ENCODE measurements at regions not wholly inside any gene's neighbourhood (a gene's known extent, or its start where the extent isn't known, plus 50 kb on each side); places are given as distances from the start of the nearest gene placed in this dataset.

DNA sequence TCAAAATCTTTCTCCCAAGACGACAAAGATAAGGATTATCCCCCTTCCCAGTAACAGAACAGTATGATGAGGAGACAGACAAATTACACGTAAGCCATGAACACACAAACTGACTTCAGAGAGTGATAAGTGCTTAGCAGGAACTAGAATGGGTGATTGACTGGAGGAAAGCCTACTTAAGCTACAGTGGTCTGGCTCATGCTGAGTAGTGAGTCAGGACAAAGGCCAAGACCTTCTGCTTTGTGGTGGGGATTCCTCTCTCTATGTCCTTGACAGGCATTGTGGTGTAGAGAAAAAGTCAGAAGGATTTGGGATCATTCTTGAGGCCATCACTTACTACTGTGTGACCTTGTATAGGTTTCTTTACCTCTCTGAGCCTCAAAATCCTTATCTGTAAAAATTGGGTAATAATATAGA is 381.9 kb upstream of the CCL2 start (continued):
- TF ChIP-seq MEF2A (IDR thresholded peaks at IDR 0.05; ENCODE audit: insufficient read depth, low read depth, low read length) = no peak
- TF ChIP-seq RB1 (IDR thresholded peaks at IDR 0.05; ENCODE audit: borderline replicate concordance) = no peak
- no peak for TF ChIP-seq ZSCAN29 (IDR thresholded peaks at IDR 0.05)

DNA sequence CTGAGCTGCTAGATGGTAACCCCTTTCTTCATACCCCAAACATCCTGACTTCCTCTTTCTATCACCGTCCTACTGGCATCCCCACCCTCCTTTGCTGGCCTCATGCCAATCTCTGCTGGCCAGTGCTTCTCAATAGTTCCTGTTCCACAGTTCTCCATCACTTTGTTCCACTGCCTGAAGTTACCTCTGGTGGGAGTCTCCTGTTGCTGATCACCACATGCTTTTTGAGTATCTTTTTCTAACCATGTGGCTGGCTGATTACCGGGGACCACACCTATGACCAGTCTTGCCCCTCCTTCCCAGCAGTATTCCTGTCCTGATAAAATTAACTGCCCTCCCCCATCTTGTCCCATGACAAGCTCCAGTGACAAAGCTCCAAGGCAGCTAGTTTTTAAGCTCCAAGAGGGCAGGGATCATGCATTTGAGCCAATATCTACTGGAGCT is 380.4 kb upstream of the CCL2 start:
- DNase-seq (ENCODE audit: low read depth, low spot score) (no peak), FAIRE-seq (no peak), ATAC-seq (no peak)
- TF ChIP-seq DPF2 (IDR thresholded peaks at IDR 0.05) = no peak
- TF ChIP-seq STAT1 (conservative IDR thresholded peaks at IDR 0.05) = no peak
- TF ChIP-seq CUX1 (IDR thresholded peaks at IDR 0.05; ENCODE audit: insufficient replicate concordance, low read depth, low read length) = no peak
- TF ChIP-seq RBBP5 (conservative IDR thresholded peaks at IDR 0.05) = no peak
- TF ChIP-seq ZNF217 (IDR thresholded peaks at IDR 0.05) = no peak
- TF ChIP-seq NFYB (IDR thresholded peaks at IDR 0.05; ENCODE audit: insufficient read depth, low read depth, low read length) = no peak
- no peak for TF ChIP-seq SREBF1 (IDR thresholded peaks at IDR 0.05; ENCODE audit: low read length)
- TF ChIP-seq ZNF384 (IDR thresholded peaks at IDR 0.05; ENCODE audit: borderline replicate concordance, low read depth, low read length) = no peak
- TF ChIP-seq KDM1A (IDR thresholded peaks at IDR 0.05; ENCODE audit: borderline replicate concordance) = no peak
- TF ChIP-seq SMARCA5 (IDR thresholded peaks at IDR 0.05) = no peak
- no peak for TF ChIP-seq NFIC (IDR thresholded peaks at IDR 0.05; ENCODE audit: low read depth, low read length)
- TF ChIP-seq TARDBP (IDR thresholded peaks at IDR 0.05; ENCODE audit: borderline replicate concordance) = no peak
- no peak for TF ChIP-seq YY1 (IDR thresholded peaks at IDR 0.05; ENCODE audit: low read depth, low read length)
- SMC1A ChIA-PET (ENCODE audit: uncharacterized antibody, unreplicated experiment) = no interaction called here
- no TSS peak for BruUV-seq (replicated peaks)
- H3K4me3 ChIP-seq = no peak overlapping the region
- no peak overlapping the region for H3K27ac ChIP-seq (ENCODE audit: control insufficient read depth, insufficient read depth)
- H3K27me3 ChIP-seq (replicated peaks in 1 of 2; ENCODE audit: control insufficient read depth in 2 of 2, insufficient read depth in 2 of 2, low read length in 1 of 2) = peaks cover 1 to 7% of the 10 kb centered on the region in 2 experiments; a peak in 3 of 4 replicates
- H3K9ac ChIP-seq (ENCODE audit: control insufficient read depth, insufficient read depth, low read length) = no peak overlapping the region
- H2AFZ ChIP-seq (ENCODE audit: control insufficient read depth, low read depth, low read length) = no peak overlapping the region
- no peaks in the 10 kb centered on the region for H3K9me3 ChIP-seq (replicated peaks; ENCODE audit: control insufficient read depth, insufficient read depth, low read length)
- H3K79me2 ChIP-seq (ENCODE audit: control insufficient read depth, insufficient read depth, low read length) = no peaks in the 10 kb centered on the region
- no peaks in the 10 kb centered on the region for H3K4me1 ChIP-seq (ENCODE audit: control insufficient read depth, insufficient read depth, low read length)
- H4K20me1 ChIP-seq (ENCODE audit: control insufficient read depth, insufficient read depth) = no peaks in the 10 kb centered on the region
- in situ Hi-C loops (cut with MboI) (no loop called here), intact Hi-C loops (cut with micrococcal nuclease; ENCODE audit: unreplicated experiment) (no loop called here)
- POLR2A ChIA-PET = no interaction called here
- no peaks in the 10 kb centered on the region for H3K36me3 ChIP-seq (ENCODE audit: control insufficient read depth in 2 of 2, insufficient read depth in 2 of 2, low read length in 1 of 2)
- WGBS (ENCODE audit: insufficient coverage, insufficient replicate concordance, low lambda C conversion rate, missing lambda C conversion rate) = 37% methylated on average over 2 of the region's 2 CpGs
- no peak overlapping the region for H3K4me2 ChIP-seq (ENCODE audit: control insufficient read depth, insufficient read depth)
- RAD21 ChIA-PET (ENCODE audit: unreplicated experiment) = no interaction called here
- CTCF ChIA-PET = no interaction called here

Measured in GM12878 (cell line).